HG03045 (cell line): ENCODE measurements at regions not wholly inside any gene's neighbourhood (a gene's known extent, or its start where the extent isn't known, plus 50 kb on each side); places are given as distances from the start of the nearest gene placed in this dataset.

Experiments used
- ATAC-seq: cut with Tn5 transposase; IDR thresholded peaks from one replicate; pipeline ENCODE4 v1.9.1; 2021; ENCODE audit warnings: mild to moderate bottlenecking, moderate library complexity; ENCODE audit not compliant: unreplicated experiment

DNA sequence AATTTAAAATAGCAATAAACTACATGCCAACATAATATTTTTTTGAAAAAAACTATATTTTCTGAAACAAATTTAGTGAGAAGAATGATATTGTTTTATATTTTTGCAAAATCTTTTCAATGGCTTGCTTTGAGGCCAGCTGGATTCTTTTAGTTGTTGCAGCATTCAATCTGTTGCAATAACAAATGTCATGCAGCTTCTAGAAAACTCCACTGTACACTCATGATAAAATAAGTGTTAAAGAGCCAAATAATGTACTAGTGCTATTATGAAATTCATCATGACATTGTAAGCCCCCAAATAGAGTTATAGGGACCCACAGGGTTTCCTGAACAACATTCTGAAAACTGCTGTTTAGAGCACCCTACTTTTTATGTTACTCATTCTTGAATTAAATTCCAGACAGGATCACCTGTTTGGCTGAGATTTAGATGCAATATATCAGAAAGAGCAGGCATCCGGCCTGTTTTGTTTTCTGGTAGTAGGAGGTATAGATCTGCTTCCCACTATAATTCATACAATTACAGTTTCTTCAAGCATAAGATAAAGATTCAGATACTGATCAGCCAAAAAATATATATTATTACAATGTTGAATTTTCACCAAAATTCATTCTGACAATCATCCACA, 703.0 kb upstream of the ZNF385D start:
- no peak for ATAC-seq

DNA sequence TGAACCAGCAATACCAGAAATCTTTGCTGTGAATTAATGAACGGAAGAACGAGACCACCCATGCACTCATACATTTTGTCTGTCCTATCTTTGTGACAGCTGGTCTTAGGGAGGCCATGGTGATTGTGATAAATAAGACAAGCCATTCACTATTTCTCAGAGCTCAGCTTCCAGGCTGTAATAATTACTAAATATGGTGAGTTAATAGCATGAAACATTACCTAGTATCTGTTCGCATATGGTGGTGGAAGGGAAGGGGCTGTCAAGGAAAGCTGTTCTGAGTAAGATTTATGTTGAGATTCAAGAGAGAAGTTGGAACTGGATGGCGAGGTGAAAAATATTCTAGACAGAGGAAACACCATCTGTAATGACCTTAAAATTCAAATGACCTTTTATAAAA, 719.0 kb upstream of the ZNF385D start:
- no peak for ATAC-seq

DNA sequence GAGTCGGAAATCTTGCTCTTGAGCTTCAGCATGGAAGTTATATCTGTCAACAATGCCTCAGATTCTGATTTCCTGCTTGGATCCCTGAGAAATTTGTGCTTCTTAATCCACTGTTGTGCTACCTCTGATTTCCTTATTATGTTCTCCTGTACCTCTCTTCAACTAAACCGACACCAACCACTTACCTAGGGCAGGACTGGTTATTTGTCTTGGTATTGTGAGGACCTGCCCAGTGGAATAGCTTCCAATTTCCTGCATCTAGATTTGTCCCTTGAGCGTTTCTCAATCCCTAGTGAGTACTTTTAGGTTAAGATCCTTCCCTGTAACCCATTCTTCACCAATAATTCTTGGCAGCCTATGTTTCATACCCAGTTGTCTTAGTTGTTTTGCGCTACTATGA, 720.5 kb upstream of the ZNF385D start:
- no peak for ATAC-seq

DNA sequence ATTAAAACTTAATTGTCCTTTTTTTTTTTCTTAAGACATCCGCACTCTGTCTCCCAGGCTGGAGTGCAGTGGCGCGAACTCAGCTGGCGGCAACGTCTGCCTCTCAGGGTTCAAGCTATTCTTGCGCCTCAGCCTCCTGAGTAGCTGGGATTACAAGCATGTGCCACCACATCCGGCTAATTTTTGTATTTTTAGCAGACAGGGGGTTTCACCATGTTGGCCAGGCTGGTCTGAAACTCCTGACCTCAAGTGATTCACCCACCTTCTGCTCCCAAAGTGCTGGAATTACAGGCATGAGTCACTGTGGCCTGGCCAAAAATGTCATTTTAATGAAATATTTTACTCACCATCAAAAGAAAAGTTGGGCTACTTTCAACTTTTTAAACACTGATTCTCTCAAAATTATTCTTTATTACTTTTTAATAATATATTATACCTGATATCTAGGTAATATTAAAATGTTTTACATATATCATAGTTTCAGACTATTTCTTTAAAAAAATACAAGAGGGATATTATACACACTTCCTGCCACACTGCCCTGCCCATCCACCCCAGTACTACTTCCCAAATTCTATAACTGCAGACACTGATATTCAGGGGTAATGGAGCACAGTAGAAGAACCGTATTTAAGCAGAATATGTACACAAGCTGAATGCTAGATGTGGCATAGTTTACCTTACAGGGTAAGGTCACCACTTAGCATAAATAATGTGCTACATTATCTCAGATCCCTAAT, 723.9 kb upstream of the ZNF385D start:
- no peak for ATAC-seq

DNA sequence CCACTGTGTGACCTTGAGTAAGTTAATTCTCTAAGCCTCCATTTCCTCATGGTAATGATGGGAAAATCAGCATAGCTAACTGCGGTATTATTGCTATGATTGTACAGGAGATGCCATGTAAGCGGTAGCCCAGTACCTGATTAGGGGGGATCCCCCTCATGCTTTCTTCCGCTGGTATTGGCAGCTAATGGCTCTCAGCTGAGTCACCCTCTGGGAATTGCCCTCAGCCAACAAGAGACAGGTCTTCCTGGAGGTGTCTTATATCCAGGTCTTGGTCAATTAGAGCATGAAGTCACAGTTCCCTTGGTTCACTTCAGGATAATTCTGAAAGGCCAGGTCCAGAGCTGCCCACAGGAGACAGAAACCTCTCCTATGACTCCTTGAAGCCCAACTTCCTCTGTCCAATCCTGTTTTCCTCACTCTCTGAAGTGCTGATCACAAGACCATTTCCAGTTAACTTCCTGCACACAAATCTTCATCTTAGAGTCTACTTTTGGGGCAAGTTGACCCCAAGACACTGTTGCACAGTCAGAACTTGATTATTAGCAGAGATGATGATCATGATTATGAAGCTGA, 724.7 kb upstream of the ZNF385D start:
- no peak for ATAC-seq

DNA sequence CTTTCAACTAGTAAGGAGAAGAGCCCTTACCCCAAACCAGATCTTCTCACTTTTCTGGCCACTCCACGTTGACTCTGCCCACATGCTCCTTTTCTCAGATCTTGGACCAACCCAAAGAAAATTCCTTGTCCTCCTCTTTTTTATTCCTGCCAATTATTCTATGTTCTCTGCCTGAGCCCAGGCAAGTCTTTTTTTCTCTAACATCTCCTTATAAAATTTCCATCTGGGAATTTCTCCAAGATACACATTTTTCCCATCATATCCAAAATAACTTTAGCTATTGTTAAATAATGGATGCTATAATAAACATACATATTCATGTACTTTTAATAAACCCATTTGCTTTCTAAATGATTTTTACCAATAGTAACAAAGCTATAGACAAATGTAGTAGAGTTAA, 726.0 kb upstream of the ZNF385D start:
- ATAC-seq = no peak

DNA sequence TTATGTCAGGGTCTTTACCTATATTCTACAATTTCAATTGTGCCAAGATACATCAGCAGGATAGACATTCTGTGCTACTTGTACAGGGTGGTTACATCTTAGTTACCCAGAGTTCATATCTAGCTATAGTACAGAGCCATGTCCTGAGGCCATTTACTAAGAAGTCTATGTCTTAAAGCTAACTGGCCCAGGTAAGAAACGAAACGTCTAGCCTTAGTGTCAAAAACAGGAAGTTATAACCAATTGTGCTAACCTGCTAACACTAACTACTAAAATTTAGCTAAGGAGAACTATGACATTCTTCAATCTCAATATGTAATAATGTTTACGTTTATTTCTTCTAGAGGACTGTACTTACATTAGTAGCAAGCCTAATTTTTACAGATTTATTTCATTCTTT, 717.2 kb upstream of the UBE2E2 start:
- no peak for ATAC-seq

DNA sequence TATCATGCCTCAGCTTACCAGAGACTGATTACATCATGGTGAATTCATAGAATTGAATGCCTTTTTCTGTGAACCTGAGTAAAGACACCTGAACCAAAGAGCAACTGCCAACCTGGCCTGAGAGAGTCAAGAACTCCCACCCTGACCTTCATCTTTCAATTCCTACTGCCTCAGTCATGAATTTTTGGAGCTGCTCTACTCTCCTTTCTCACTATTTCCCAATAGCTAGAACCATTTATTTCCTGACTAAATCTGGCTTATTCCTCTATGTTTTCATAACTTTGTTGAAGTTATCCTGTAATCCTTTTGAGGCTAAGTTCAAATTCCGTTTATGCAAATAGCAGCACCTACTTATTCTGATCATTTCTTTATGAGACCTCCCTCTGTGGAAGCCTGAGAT, 712.4 kb upstream of the UBE2E2 start:
- no peak for ATAC-seq

DNA sequence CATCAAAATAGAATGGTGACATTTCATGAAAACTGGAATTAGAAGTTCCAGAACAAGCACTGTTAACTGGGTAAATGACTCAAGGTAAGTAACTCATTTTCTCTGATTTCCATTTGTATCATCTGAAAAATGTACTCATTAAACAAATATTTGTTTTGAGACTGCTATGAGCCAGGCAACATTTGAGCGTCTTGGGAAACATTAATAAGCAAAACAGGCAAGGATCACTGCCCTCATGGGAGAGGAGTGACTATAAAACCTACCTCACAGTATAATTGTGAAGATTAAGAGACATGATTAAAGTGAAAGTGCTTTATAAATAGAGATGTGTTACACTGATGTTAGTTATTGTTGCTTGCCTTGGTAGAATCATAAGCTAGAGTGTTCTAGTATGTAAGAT, 711.8 kb upstream of the UBE2E2 start:
- no peak for ATAC-seq

DNA sequence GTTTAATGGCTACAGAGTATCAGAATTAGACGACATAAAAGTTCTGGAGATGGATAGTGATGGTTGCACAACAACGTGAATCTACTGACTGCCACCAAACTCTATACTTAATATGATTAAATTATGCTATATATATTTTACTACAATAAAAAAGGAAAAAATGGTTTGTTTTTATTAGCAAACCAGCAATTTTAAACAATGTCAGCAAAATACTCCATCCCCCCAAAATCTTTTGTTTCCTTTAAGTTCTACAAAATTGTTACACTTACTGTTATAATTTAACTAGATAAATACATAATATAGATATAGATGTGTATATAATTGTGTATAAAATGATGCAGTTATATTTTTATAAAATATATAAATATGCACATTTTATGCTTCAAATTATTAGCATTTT, 710.8 kb upstream of the UBE2E2 start:
- no peak for ATAC-seq

DNA sequence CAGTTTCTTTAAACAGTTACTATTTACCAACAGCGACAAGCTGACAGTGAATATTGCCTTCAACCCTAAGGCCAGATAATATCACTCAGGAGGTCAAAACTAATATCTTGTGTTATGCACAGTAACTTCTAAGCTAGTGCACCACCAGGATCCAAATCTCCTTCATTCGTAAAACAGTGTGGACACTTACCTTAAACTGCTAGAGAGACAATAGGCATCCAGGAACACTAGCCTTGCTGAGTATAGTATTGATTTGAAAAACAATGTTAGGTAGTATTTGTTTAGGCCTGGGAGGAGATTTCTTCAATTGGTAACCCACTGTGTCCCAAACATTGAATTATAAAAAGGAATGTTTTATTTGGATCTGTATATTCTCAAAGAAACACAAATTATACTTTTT, 707.9 kb upstream of the UBE2E2 start:
- no peak for ATAC-seq

DNA sequence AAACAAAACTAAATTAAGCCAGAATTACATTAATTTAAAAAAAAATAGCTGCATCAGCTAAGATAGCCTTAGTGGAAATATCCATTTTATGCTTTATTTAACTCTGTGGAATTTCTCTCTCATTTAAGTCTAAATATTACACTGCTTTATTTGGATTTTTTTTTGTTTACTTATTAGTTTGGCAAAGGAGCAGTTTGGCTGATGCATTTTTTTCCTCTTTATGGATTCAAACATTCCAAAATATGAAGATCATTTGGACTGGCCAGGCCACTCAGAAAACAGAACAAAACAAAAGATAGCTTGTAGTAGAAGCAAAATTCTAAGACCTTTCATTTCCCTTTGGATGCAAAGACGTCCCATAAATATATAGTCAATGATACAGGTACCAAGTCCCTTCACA, 707.3 kb upstream of the UBE2E2 start:
- ATAC-seq = no peak

DNA sequence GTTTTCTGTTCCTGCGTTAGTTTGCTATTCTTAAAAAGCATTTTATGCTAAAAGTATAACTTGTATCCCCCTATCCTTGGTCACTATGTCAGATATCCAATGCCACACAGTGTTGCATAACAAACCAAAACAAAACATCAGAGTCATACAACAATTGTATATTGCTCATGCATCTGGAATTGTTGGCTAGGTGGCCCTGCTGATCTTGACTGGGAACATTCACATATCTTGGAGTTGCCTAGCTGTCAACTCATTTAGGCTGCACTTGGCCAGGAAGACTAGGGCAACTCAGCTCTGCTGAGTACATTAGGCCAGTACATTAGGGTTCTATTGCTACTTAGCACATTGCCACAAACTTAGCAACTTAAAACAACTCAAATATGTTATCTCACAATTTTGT, 706.5 kb upstream of the UBE2E2 start:
- ATAC-seq = no peak

DNA sequence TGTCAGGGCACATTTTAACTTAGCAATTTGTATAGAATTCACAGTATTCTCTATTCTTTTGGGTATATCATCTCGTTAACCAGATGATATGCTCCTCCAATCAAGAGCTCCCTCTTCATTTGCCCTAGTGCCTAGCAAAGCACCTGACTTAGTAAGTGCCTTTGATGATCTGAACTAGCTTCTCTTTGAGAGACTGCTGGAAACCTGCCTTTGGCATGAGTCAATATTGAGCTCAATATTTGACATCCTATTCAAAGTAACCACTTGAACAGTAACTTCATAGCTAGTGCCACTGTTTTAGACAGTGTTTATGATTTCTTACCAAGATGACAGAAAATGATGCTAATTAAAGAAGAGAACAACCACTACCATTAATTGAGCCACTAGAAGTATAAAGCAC, 696.3 kb upstream of the UBE2E2 start:
- no peak for ATAC-seq

DNA sequence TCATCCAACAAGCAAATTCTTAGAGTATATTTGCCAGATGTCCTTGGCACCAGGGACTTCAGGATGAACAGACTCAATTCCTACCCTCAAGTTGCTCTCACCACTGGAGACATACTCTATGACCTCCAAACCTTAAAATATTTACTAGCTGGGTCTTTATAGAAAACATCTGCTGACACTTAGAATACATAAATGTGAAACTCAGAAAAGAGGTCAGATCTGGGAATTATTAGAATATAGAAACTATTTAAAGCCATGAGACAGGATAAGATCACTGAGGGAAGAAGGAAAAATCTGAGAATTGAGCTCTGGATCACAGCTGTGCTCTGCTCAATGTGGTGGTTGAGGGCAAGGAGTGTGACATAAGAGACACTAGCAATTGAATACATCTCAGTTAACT, 695.4 kb upstream of the UBE2E2 start:
- ATAC-seq = no peak

DNA sequence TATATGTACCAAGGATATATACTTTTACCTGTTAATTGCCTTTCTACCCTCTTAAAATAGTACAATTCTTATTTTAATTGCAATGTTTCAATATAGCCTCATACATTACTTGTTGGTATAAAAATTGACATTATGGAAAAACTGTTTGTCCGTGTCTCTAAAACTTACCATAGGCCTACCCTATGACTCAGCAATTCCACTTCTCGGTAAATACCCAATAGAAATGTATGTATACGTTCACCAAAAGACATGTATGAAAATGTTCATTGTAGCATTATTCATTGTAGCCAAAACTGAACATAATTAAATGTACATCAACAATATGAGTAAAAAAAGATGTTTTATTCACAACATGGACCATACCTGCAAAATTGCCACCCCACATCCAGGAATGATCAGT, 679.2 kb upstream of the UBE2E2 start:
- no peak for ATAC-seq

DNA sequence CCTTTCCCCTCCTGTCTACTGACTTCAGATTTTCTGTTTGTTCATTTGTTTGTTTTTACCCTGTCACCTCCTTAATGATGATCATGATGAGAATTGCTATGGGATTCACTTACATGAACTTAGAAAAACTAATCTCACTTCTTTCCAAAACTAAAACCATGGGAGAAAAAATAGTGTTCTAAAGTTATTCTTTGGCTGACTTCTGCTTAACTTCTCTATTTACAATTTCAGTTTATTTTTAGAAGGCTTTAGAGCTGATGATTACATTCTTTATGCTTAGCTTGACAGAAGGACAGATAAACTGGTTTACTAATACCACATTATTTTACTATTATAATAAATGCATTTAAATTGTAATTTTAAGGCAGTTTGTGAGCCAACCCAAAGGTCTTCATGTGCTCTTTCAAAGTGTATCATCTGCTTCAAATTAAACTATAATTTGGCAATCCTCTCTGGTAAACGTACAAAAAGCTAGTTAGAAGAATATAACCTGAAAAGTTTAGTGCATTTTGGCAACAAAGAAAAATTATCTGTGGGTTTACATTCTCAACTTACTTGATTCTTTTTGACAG, 676.8 kb upstream of the UBE2E2 start:
- ATAC-seq = no peak

DNA sequence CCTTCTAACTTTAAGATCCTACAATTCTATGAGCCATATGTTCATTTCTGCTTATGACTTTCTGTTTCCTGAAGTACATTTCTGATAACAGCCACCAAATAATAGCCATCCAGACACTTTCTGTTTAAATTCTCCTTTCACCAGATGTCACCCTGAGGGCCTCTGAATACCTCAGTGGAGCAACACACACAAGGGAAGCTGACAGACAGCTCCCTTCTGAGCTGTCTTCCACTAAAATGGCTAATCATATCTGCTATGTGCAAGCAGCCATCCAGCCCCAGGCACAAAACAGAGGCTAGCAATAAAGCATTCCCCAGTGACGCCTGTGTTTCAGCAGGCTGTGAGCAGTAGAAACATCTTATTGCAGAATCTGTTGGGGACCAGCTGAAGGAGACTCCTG, 666.6 kb upstream of the UBE2E2 start:
- ATAC-seq = no peak

DNA sequence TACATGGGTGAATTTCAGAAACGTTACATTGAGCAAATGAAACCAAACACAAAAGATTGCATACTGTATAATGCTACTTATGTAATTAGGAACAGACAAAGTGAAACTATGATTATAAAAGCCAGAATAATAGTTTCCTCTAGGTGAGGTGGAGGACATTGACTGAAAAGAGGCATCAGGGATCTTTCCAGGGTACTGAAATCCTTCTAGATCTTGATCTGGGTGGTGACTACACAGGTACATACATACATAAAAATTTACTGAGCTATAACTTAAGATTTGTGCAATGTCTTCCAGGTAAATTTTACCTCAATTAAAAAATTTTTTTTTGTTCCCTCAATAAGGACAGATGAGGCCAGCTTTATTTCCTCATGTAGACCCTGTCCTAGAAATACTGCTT, 665.6 kb upstream of the UBE2E2 start:
- ATAC-seq = no peak

DNA sequence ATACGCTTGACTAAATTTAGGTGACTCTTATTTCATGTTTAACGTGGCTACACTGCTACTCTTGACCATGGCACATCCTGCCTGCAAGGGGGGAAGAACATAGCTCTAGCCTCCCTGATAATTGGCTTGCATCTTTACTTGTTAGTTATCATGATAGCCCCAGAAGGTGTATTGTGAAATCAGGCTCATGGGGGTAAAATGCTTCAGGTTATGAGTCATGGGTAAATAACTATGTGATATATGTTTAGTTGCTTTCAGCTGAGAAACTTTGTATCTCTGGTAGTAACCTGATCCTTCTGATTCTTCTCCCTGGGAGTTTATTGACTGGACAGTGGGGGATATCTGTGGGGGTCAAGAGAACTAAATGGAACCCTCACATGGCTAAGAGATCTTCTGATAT, 660.8 kb upstream of the UBE2E2 start:
- ATAC-seq = no peak

DNA sequence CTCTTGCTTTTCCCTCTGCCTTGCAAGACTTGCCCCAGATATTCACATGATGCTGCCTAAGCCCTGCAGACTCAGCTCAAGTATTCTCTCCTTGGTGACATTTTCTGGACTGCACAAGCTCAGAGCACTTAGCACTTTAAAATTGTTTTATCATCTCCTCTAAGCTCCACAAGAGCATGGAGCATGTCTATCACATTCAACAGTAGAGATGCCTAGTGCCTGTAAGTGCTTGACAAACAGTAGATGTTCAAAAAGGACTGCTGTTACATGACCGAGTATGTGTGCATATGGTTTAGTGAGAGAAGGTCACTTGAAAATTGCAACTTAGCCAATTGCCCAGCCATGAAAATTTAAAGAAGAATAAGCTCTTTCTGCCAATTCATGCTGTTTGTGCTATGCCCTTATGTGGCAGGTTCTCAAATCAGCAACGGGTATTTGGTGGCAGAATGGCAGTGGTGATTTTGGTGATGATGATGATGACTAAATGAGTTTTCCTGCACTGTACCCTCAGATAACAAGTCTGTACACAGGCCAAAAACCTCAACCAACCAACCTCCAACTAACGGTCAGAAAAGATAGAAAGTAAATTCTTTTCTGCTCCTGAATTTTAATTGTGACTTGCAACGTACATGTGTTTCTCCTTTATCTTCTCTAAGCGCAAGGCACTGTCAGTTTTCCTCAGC, 647.2 kb upstream of the UBE2E2 start:
- ATAC-seq = no peak

DNA sequence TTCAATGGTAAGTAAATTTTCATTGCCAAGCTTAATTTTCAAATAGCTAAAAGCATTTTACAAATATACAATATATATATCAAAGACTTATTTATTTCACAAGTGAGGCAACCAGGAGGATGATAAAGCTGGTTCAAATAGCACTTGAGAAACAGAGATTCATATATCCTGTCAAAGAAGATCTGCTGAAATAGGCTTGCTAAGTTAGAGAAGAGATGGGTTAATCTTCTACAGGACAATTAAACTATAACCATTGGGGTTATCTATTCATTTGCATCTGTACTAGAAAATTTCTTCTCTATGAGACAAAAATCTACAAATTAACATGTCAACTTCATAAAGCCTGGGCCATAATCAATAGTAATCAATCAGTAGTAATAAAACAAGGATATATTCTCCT, 637.7 kb upstream of the UBE2E2 start:
- no peak for ATAC-seq
